ENCODE measurements at regions not wholly inside any gene's neighbourhood (a gene's known extent, or its start where the extent isn't known, plus 50 kb on each side); places are given as distances from the start of the nearest gene placed in this dataset.

DNA sequence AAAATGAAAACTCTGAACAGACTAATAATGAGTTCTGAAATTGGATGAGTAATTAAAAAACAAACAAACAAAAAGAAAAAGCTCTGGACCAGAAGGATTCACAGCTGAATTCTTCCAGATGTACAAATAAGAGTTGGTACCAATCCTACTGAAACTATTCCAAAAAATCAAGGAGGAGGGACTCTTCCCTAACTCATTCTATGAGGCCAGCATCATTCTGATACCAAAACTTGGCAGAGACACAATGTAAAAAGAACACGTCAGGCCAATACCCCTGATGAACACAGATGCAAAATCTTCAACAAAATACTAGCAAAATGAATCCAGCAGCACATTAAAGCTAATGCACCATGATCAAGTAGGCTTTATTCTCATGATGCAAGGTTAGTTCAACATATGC, 183.9 kb upstream of the CNOT2 start:
- TF ChIP-seq, protein P1, sequence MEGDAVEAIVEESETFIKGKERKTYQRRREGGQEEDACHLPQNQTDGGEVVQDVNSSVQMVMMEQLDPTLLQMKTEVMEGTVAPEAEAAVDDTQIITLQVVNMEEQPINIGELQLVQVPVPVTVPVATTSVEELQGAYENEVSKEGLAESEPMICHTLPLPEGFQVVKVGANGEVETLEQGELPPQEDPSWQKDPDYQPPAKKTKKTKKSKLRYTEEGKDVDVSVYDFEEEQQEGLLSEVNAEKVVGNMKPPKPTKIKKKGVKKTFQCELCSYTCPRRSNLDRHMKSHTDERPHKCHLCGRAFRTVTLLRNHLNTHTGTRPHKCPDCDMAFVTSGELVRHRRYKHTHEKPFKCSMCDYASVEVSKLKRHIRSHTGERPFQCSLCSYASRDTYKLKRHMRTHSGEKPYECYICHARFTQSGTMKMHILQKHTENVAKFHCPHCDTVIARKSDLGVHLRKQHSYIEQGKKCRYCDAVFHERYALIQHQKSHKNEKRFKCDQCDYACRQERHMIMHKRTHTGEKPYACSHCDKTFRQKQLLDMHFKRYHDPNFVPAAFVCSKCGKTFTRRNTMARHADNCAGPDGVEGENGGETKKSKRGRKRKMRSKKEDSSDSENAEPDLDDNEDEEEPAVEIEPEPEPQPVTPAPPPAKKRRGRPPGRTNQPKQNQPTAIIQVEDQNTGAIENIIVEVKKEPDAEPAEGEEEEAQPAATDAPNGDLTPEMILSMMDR (IDR thresholded peaks at IDR 0.05; ENCODE audit: borderline replicate concordance, extremely low read depth, low read length, poor library complexity, severe bottlenecking) = no peak
- no peak for TF ChIP-seq EZH2 (IDR thresholded peaks at IDR 0.05; ENCODE audit: borderline replicate concordance, low read depth, low read length, severe bottlenecking)

Measured in DND-41 (cell line).